HG03469 (cell line): ENCODE measurements at regions not wholly inside any gene's neighbourhood (a gene's known extent, or its start where the extent isn't known, plus 50 kb on each side); places are given as distances from the start of the nearest gene placed in this dataset.
"Not testable (repeated sequence)": the region's sequence is repeated elsewhere in the genome, so short reads cannot be mapped to it uniquely, and the experiment has no call there.

Experiments
- ATAC-seq: cut with Tn5 transposase; IDR thresholded peaks from one replicate; pipeline ENCODE4 v1.9.1; 2021; ENCODE audit warnings: mild to moderate bottlenecking, moderate library complexity, moderate number of reproducible peaks; ENCODE audit not compliant: unreplicated experiment

- ATAC-seq, result not testable (repeated sequence)
Measured at GRCh38 chr4:115200201-115201041, 87.0 kb upstream of the NDST4 start.

GRCh38 chr4:115194612-115195011 lies 81.2 kb upstream of the NDST4 start:
- not testable (repeated sequence) for ATAC-seq

GRCh38 chr4:115190529-115190928 lies 77.1 kb upstream of the NDST4 start:
- ATAC-seq, result no peak

GRCh38 chr4:115187136-115187535 lies 73.7 kb upstream of the NDST4 start:
- ATAC-seq, result no peak

- not testable (repeated sequence) for ATAC-seq
Measured at GRCh38 chr4:115179438-115180062, 66.1 kb upstream of the NDST4 start.

GRCh38 chr4:115178687-115179086 lies 65.3 kb upstream of the NDST4 start:
- ATAC-seq, result not testable (repeated sequence)

GRCh38 chr4:115171220-115171619 lies 57.8 kb upstream of the NDST4 start:
- no peak for ATAC-seq

GRCh38 chr4:115165503-115165902 lies 52.1 kb upstream of the NDST4 start:
- no peak for ATAC-seq
